ENCODE measurements at regions not wholly inside any gene's neighbourhood (a gene's known extent, or its start where the extent isn't known, plus 50 kb on each side); places are given as distances from the start of the nearest gene placed in this dataset.
"Not testable (repeated sequence)": the region's sequence is repeated elsewhere in the genome, so short reads cannot be mapped to it uniquely, and the experiment has no call there.

GRCh38 chr2:194062401-194062800 lies 1594.6 kb upstream of the SLC39A10 start:
- no peaks in the 10 kb centered on the region for H3K27me3 ChIP-seq
- H3K9me3 ChIP-seq: no peaks in the 10 kb centered on the region
- no peaks in the 10 kb centered on the region for H3K4me1 ChIP-seq
- H3K36me3 ChIP-seq: no peaks in the 10 kb centered on the region
- no peak overlapping the region for H3K27ac ChIP-seq
- TF ChIP-seq POLR2AphosphoS5 (IDR thresholded peaks at IDR 0.05): no peak
- no peak for TF ChIP-seq POLR2A (IDR thresholded peaks at IDR 0.05)
- no peak for TF ChIP-seq CTCF (IDR thresholded peaks at IDR 0.05)
- TF ChIP-seq EP300 (IDR thresholded peaks at IDR 0.05): no peak
- 69% methylated on average over 3 of the region's 3 CpGs for WGBS
- H3K4me3 ChIP-seq: no peak overlapping the region
- no peak for DNase-seq (ENCODE audit: low spot score in 2 of 2)

GRCh38 chr2:194060269-194060668 lies 1596.8 kb upstream of the SLC39A10 start:
- WGBS: 75% methylated on average over 3 of the region's 3 CpGs
- Histone ChIP-seq H3K27ac (no peak overlapping the region), H3K36me3 (no peaks in the 10 kb centered on the region), H3K27me3 (no peaks in the 10 kb centered on the region), H3K9me3 (no peaks in the 10 kb centered on the region), H3K4me3 (no peak overlapping the region), H3K4me1 (no peaks in the 10 kb centered on the region)
- TF ChIP-seq POLR2A (IDR thresholded peaks at IDR 0.05): no peak
- TF ChIP-seq EP300 (IDR thresholded peaks at IDR 0.05): no peak
- no peak for TF ChIP-seq POLR2AphosphoS5 (IDR thresholded peaks at IDR 0.05)
- TF ChIP-seq CTCF (IDR thresholded peaks at IDR 0.05): no peak
- no peak for DNase-seq (ENCODE audit: low spot score in 2 of 2)

GRCh38 chr2:194054313-194054712 lies 1602.7 kb upstream of the SLC39A10 start:
- H3K27me3 ChIP-seq: no peaks in the 10 kb centered on the region

GRCh38 chr2:194044321-194044720 lies 1612.7 kb upstream of the SLC39A10 start:
- Histone ChIP-seq H3K36me3 (no peaks in the 10 kb centered on the region), H3K4me3 (no peak overlapping the region), H3K27me3 (no peaks in the 10 kb centered on the region), H3K27ac (no peak overlapping the region), H3K4me1 (no peaks in the 10 kb centered on the region), H3K9me3 (no peaks in the 10 kb centered on the region)
- 100% methylated on average over 1 of the region's 1 CpG for WGBS
- no peak for DNase-seq (ENCODE audit: low spot score in 2 of 2)
- TF ChIP-seq POLR2AphosphoS5 (IDR thresholded peaks at IDR 0.05) (no peak), EP300 (IDR thresholded peaks at IDR 0.05) (no peak), CTCF (IDR thresholded peaks at IDR 0.05) (no peak), POLR2A (IDR thresholded peaks at IDR 0.05) (no peak)

More at GRCh38 chr2:194054313-194054712, 1602.7 kb upstream of the SLC39A10 start:
- Histone ChIP-seq H3K27ac (no peak overlapping the region), H3K4me1 (no peaks in the 10 kb centered on the region), H3K9me3 (peaks cover 3% of the 10 kb centered on the region), H3K36me3 (no peaks in the 10 kb centered on the region), H3K4me3 (no peak overlapping the region)
- no peak for TF ChIP-seq POLR2A (IDR thresholded peaks at IDR 0.05)
- TF ChIP-seq CTCF (IDR thresholded peaks at IDR 0.05): no peak
- DNase-seq (ENCODE audit: low spot score in 2 of 2): no peak

GRCh38 chr2:194021130-194021529 lies 1635.9 kb upstream of the SLC39A10 start:
- not testable (repeated sequence) for H3K4me1 ChIP-seq; H3K4me3 ChIP-seq; H3K9me3 ChIP-seq; H3K36me3 ChIP-seq; DNase-seq (ENCODE audit: low spot score in 2 of 2); H3K27me3 ChIP-seq; H3K27ac ChIP-seq
- 94% methylated on average over 5 of the region's 5 CpGs for WGBS

GRCh38 chr2:194020155-194020554 lies 1636.9 kb upstream of the SLC39A10 start:
- no peak for TF ChIP-seq POLR2A (IDR thresholded peaks at IDR 0.05)
- TF ChIP-seq CTCF (IDR thresholded peaks at IDR 0.05): no peak
- no peak for TF ChIP-seq EP300 (IDR thresholded peaks at IDR 0.05)
- no peak for TF ChIP-seq POLR2AphosphoS5 (IDR thresholded peaks at IDR 0.05)
- no peaks in the 10 kb centered on the region for H3K27me3 ChIP-seq
- peaks cover 5% of the 10 kb centered on the region for H3K9me3 ChIP-seq
- H3K4me1 ChIP-seq: no peaks in the 10 kb centered on the region
- WGBS: 95% methylated on average over 12 of the region's 21 CpGs
- no peaks in the 10 kb centered on the region for H3K36me3 ChIP-seq
- no peak overlapping the region for H3K4me3 ChIP-seq
- no peak overlapping the region for H3K27ac ChIP-seq
- no peak for DNase-seq (ENCODE audit: low spot score in 2 of 2)

Measured in suprapubic skin (tissue), 4 donors.